GM12878 (cell line): ENCODE measurements at regions not wholly inside any gene's neighbourhood (a gene's known extent, or its start where the extent isn't known, plus 50 kb on each side); places are given as distances from the start of the nearest gene placed in this dataset.

ENCODE experiments used
- ATAC-seq: fragments of 200-7000 bp; cut with Tn5 transposase; 3 replicates; pipeline ENCODE4 v1.9.1; 2020; ENCODE audit warnings: mild to moderate bottlenecking, moderate library complexity
- BruUV-seq: library from RNA; stranded (reverse); fragments of 400-500 nt; replicated peaks from 2 replicates; lab custom pipeline; 2021; lab: Mats Ljungman, UMichigan
- CTCF ChIA-PET: fragments of 300-600 bp; sonication (Branson Sonifier 250); formaldehyde crosslinking; extraction: SDS; loops from one replicate; lab custom pipeline; 2021; ENCODE audit warnings: inconsistent platforms; lab: Yijun Ruan, JAX
- POLR2A ChIA-PET: fragments of 350-600 bp; formaldehyde crosslinking; extraction: SDS; loops from one replicate; lab custom pipeline; 2021; ENCODE audit warnings: inconsistent platforms; lab: Charles Lee
- RAD21 ChIA-PET: fragments of 300-600 bp; sonication (Branson Sonifier 250); formaldehyde crosslinking; loops from one replicate; lab custom pipeline; 2023; ENCODE audit warnings: antibody characterized with exemption; ENCODE audit not compliant: unreplicated experiment; lab: Charles Lee
- SMC1A ChIA-PET: fragments of 300-600 bp; sonication (Branson Sonifier 250); formaldehyde crosslinking; loops from one replicate; lab custom pipeline; 2023; ENCODE audit not compliant: unreplicated experiment, uncharacterized antibody; lab: Charles Lee
- DNase-seq: peaks from one replicate; pipeline ENCODE4 v3.0.0-alpha.2; 2011; ENCODE audit warnings: low read depth, low spot score
- FAIRE-seq: peaks from 3 replicates; lab custom pipeline; 2011; peaks lifted over from hg19 to GRCh38; lab: Jason Lieb, UNC
- H2AFZ ChIP-seq: 2 replicates; pipeline ENCODE4 v1.6.0; 2011; ENCODE audit warnings: low read depth, low read length, control low read depth; ENCODE audit not compliant: control insufficient read depth
- H3K27ac ChIP-seq: 2 replicates; pipeline ENCODE4 v1.5.1; 2011; ENCODE audit warnings: control low read depth; ENCODE audit not compliant: control insufficient read depth, insufficient read depth
- H3K27me3 ChIP-seq, 2 experiments: replicated peaks in 1 of 2; 2 replicates each; pipeline versions ENCODE4 v1.6.0 to v1.6.1; 2011; ENCODE audit warnings: low read length in 1 of 2; ENCODE audit not compliant: control insufficient read depth in 2 of 2, insufficient read depth in 2 of 2
- H3K36me3 ChIP-seq, 2 experiments: 2 replicates each; pipeline ENCODE4 v1.5.1; 2011; ENCODE audit warnings: low read length in 1 of 2; ENCODE audit not compliant: control insufficient read depth in 2 of 2, insufficient read depth in 2 of 2
- H3K4me1 ChIP-seq: 2 replicates; pipeline ENCODE4 v1.6.1; 2011; ENCODE audit warnings: mild to moderate bottlenecking, low read length, moderate library complexity, mixed read lengths; ENCODE audit not compliant: control insufficient read depth, insufficient read depth
- H3K4me2 ChIP-seq: 2 replicates; pipeline ENCODE4 v1.6.0; 2011; ENCODE audit warnings: control low read depth; ENCODE audit not compliant: control insufficient read depth, insufficient read depth
- H3K4me3 ChIP-seq: fragments of 200-600 bp; sonication (generic); 2 replicates; pipeline ENCODE4 v1.5.1; 2016
- H3K79me2 ChIP-seq: 2 replicates; pipeline ENCODE4 v1.6.0; 2011; ENCODE audit warnings: low read length; ENCODE audit not compliant: control insufficient read depth, insufficient read depth
- H3K9ac ChIP-seq: 2 replicates; pipeline ENCODE4 v1.8.0; 2011; ENCODE audit warnings: low read length, control low read depth, mixed read lengths; ENCODE audit not compliant: control insufficient read depth, insufficient read depth
- H3K9me3 ChIP-seq: replicated peaks from 3 replicates; pipeline ENCODE4 v1.5.1; 2011; ENCODE audit warnings: mild to moderate bottlenecking, low read length; ENCODE audit not compliant: control insufficient read depth, insufficient read depth
- H4K20me1 ChIP-seq: 2 replicates; pipeline ENCODE4 v1.6.0; 2011; ENCODE audit not compliant: control insufficient read depth, insufficient read depth
- CBX3 ChIP-seq: fragments of 200-600 bp; sonication (generic); IDR thresholded peaks from 2 replicates; pipeline ENCODE4 v1.6.1; 2016; ENCODE audit warnings: low read depth, borderline replicate concordance
- KDM1A ChIP-seq: fragments of 200-600 bp; sonication (generic); IDR thresholded peaks from 2 replicates; pipeline ENCODE4 v1.6.1; 2016; ENCODE audit warnings: borderline replicate concordance
- MYB ChIP-seq: fragments of 150-350 bp; IDR thresholded peaks from 2 replicates; pipeline ENCODE4 v1.6.1; 2014; ENCODE audit warnings: mild to moderate bottlenecking, low read depth, low read length, borderline replicate concordance
- NFXL1 ChIP-seq: fragments of 450-650 bp; IDR thresholded peaks from 2 replicates; pipeline ENCODE4 v1.6.1; 2017; ENCODE audit warnings: antibody characterized with exemption, mild to moderate bottlenecking, borderline replicate concordance
- SREBF2 ChIP-seq: IDR thresholded peaks from 2 replicates; pipeline ENCODE4 v1.6.1; 2012; ENCODE audit warnings: mild to moderate bottlenecking, low read length
- STAT3 ChIP-seq: IDR thresholded peaks from 2 replicates; pipeline ENCODE4 v1.6.1; 2011; ENCODE audit warnings: low read depth, low read length, improper control_type of control experiment
- TARDBP ChIP-seq: IDR thresholded peaks from 2 replicates; pipeline ENCODE4 v1.6.1; 2016; ENCODE audit warnings: borderline replicate concordance
- TCF3 ChIP-seq: IDR thresholded peaks from 2 replicates; pipeline ENCODE4 v1.6.1; 2012; ENCODE audit warnings: low read depth, mild to moderate bottlenecking, low read length, borderline replicate concordance; ENCODE audit not compliant: insufficient read depth
- YBX1 ChIP-seq: fragments of 450-650 bp; IDR thresholded peaks from 2 replicates; pipeline ENCODE4 v1.6.1; 2016; ENCODE audit warnings: antibody characterized with exemption
- ZBED1 ChIP-seq: IDR thresholded peaks from 2 replicates; pipeline ENCODE4 v1.6.1; 2016; ENCODE audit warnings: borderline replicate concordance
- WGBS: methylation state at CpG from one replicate; pipeline ENCODE4 v1.1.6; 2016; ENCODE audit warnings: low lambda C conversion rate; ENCODE audit not compliant: insufficient replicate concordance, insufficient coverage; ENCODE audit errors: missing lambda C conversion rate; 5-methylcytosine and 5-hydroxymethylcytosine counted together
- in situ Hi-C: fragments of 300-500 bp; cut with MboI; formaldehyde crosslinking; loops from 9 replicates; pipeline ENCODE4 v1.14.3; 2018; ENCODE audit warnings: mixed read lengths
- intact Hi-C: fragments of 100-400 bp; cut with micrococcal nuclease; formaldehyde crosslinking; loops from one replicate; pipeline ENCODE4 v1.14.2; 2022; ENCODE audit not compliant: unreplicated experiment
- TF ChIP-seq, protein P1 (sequence below): IDR thresholded peaks from 2 replicates; pipeline ENCODE4 v1.6.1; 2012; ENCODE audit warnings: improper control_type of control experiment, low read depth, low read length; ENCODE audit not compliant: insufficient replicate concordance
- TF ChIP-seq, protein P2 (sequence below): fragments of 450-650 bp; IDR thresholded peaks from 2 replicates; pipeline ENCODE4 v1.6.1; 2018; ENCODE audit warnings: borderline replicate concordance, mild to moderate bottlenecking; ENCODE audit not compliant: partially characterized antibody
- TF ChIP-seq, protein P3 (sequence below): IDR thresholded peaks from 2 replicates; pipeline ENCODE4 v1.6.1; 2011; ENCODE audit warnings: mild to moderate bottlenecking, low read depth, low read length, moderate library complexity; ENCODE audit not compliant: insufficient replicate concordance
- TF ChIP-seq, protein P4 (sequence below): IDR thresholded peaks from 2 replicates; pipeline ENCODE4 v1.6.1; 2012; ENCODE audit warnings: low read depth, low read length, improper control_type of control experiment

DNA sequence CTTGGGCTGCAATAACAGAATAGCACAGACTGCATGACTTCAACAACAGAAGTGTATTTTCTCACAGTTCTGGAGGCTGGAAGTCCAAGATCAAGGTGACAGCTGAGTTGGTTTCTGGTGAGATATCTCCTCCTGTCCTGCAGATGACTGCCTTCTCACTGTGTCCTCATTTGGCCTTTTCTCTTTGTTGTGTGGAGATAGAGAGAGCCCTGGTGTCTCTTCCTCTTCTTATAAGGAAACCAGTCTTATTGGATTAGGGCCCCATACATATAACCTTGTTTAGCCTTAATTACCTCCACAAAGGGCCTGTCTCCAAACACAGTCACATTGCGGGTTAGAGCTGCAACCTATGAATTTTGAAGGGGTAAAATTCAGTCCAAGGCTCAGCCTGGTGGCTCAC is 57.0 kb upstream of the BMP6 start:
- no peak overlapping the region for H3K4me3 ChIP-seq
- H3K36me3 ChIP-seq = no peaks in the 10 kb centered on the region
- SMC1A ChIA-PET = no interaction called here
- POLR2A ChIA-PET = no interaction called here
- no TSS peak for BruUV-seq
- no peaks in the 10 kb centered on the region for H3K79me2 ChIP-seq
- no peaks in the 10 kb centered on the region for H3K4me1 ChIP-seq
- no peak for DNase-seq
- in situ Hi-C loops = no loop called here
- no peaks in the 10 kb centered on the region for H3K9me3 ChIP-seq
- no peak overlapping the region for H2AFZ ChIP-seq
- no peak overlapping the region for H3K27ac ChIP-seq
- FAIRE-seq = no peak
- WGBS = 33% methylated on average over 1 of the region's 1 CpG
- intact Hi-C loops = no loop called here
- no peak overlapping the region for H3K9ac ChIP-seq
- H4K20me1 ChIP-seq = no peaks in the 10 kb centered on the region
- peaks cover under 1 to 4% of the 10 kb centered on the region in 2 experiments for H3K27me3 ChIP-seq
- ATAC-seq = no peak
- no peak overlapping the region for H3K4me2 ChIP-seq
- RAD21 ChIA-PET = no interaction called here
- CTCF ChIA-PET = no interaction called here
- TF ChIP-seq, protein P1, sequence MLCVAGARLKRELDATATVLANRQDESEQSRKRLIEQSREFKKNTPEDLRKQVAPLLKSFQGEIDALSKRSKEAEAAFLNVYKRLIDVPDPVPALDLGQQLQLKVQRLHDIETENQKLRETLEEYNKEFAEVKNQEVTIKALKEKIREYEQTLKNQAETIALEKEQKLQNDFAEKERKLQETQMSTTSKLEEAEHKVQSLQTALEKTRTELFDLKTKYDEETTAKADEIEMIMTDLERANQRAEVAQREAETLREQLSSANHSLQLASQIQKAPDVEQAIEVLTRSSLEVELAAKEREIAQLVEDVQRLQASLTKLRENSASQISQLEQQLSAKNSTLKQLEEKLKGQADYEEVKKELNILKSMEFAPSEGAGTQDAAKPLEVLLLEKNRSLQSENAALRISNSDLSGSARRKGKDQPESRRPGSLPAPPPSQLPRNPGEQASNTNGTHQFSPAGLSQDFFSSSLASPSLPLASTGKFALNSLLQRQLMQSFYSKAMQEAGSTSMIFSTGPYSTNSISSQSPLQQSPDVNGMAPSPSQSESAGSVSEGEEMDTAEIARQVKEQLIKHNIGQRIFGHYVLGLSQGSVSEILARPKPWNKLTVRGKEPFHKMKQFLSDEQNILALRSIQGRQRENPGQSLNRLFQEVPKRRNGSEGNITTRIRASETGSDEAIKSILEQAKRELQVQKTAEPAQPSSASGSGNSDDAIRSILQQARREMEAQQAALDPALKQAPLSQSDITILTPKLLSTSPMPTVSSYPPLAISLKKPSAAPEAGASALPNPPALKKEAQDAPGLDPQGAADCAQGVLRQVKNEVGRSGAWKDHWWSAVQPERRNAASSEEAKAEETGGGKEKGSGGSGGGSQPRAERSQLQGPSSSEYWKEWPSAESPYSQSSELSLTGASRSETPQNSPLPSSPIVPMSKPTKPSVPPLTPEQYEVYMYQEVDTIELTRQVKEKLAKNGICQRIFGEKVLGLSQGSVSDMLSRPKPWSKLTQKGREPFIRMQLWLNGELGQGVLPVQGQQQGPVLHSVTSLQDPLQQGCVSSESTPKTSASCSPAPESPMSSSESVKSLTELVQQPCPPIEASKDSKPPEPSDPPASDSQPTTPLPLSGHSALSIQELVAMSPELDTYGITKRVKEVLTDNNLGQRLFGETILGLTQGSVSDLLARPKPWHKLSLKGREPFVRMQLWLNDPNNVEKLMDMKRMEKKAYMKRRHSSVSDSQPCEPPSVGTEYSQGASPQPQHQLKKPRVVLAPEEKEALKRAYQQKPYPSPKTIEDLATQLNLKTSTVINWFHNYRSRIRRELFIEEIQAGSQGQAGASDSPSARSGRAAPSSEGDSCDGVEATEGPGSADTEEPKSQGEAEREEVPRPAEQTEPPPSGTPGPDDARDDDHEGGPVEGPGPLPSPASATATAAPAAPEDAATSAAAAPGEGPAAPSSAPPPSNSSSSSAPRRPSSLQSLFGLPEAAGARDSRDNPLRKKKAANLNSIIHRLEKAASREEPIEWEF = no peak
- TF ChIP-seq TCF3 = no peak
- no peak for TF ChIP-seq YBX1
- no peak for TF ChIP-seq STAT3
- no peak for TF ChIP-seq MYB
- no peak for TF ChIP-seq KDM1A
- no peak for TF ChIP-seq TARDBP
- TF ChIP-seq, protein P2, sequence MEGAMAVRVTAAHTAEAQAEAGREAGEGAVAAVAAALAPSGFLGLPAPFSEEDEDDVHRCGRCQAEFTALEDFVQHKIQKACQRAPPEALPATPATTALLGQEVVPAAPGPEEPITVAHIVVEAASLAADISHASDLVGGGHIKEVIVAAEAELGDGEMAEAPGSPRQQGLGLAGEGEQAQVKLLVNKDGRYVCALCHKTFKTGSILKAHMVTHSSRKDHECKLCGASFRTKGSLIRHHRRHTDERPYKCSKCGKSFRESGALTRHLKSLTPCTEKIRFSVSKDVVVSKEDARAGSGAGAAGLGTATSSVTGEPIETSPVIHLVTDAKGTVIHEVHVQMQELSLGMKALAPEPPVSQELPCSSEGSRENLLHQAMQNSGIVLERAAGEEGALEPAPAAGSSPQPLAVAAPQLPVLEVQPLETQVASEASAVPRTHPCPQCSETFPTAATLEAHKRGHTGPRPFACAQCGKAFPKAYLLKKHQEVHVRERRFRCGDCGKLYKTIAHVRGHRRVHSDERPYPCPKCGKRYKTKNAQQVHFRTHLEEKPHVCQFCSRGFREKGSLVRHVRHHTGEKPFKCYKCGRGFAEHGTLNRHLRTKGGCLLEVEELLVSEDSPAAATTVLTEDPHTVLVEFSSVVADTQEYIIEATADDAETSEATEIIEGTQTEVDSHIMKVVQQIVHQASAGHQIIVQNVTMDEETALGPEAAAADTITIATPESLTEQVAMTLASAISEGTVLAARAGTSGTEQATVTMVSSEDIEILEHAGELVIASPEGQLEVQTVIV = no peak
- TF ChIP-seq ZBED1 = no peak
- no peak for TF ChIP-seq SREBF2
- no peak for TF ChIP-seq NFXL1
- TF ChIP-seq CBX3 = no peak
- TF ChIP-seq, protein P3, sequence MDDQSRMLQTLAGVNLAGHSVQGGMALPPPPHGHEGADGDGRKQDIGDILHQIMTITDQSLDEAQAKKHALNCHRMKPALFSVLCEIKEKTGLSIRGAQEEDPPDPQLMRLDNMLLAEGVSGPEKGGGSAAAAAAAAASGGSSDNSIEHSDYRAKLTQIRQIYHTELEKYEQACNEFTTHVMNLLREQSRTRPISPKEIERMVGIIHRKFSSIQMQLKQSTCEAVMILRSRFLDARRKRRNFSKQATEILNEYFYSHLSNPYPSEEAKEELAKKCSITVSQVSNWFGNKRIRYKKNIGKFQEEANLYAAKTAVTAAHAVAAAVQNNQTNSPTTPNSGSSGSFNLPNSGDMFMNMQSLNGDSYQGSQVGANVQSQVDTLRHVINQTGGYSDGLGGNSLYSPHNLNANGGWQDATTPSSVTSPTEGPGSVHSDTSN = no peak
- TF ChIP-seq, protein P4, sequence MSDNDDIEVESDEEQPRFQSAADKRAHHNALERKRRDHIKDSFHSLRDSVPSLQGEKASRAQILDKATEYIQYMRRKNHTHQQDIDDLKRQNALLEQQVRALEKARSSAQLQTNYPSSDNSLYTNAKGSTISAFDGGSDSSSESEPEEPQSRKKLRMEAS = no peak
